Ectodermal cell (in vitro differentiated cells): ENCODE measurements at regions not wholly inside any gene's neighbourhood (a gene's known extent, or its start where the extent isn't known, plus 50 kb on each side); places are given as distances from the start of the nearest gene placed in this dataset.

ENCODE experiments used
- H3K27ac ChIP-seq: 2 replicates; pipeline ENCODE4 v1.7.0; 2013; ENCODE audit warnings: mild to moderate bottlenecking, low read depth, low read length; ENCODE audit not compliant: insufficient read depth, poor library complexity, severe bottlenecking
- H3K27me3 ChIP-seq: 2 replicates; pipeline ENCODE4 v1.7.0; 2013; ENCODE audit warnings: mild to moderate bottlenecking, low read length; ENCODE audit not compliant: insufficient read depth, control insufficient read depth, poor library complexity, severe bottlenecking
- H3K36me3 ChIP-seq: one replicate; pipeline ENCODE4 v1.7.0; 2013; ENCODE audit warnings: low read length; ENCODE audit not compliant: control insufficient read depth, insufficient read depth
- H3K4me1 ChIP-seq: one replicate; pipeline ENCODE4 v1.7.0; 2013; ENCODE audit warnings: low read length; ENCODE audit not compliant: control insufficient read depth, insufficient read depth
- H3K4me3 ChIP-seq: 2 replicates; pipeline ENCODE4 v1.7.0; 2013; ENCODE audit warnings: low read depth, low read length, control low read depth; ENCODE audit not compliant: insufficient read depth
- H3K9me3 ChIP-seq: 2 replicates; pipeline ENCODE4 v1.7.0; 2013; ENCODE audit warnings: mild to moderate bottlenecking, low read length, moderate library complexity; ENCODE audit not compliant: control insufficient read depth
- WGBS, 2 experiments: methylation state at CpG; one replicate each; pipeline ENCODE4 v1.1.7; 2013; ENCODE audit warnings: missing lambda C conversion rate in 2 of 2; 5-methylcytosine and 5-hydroxymethylcytosine counted together

DNA sequence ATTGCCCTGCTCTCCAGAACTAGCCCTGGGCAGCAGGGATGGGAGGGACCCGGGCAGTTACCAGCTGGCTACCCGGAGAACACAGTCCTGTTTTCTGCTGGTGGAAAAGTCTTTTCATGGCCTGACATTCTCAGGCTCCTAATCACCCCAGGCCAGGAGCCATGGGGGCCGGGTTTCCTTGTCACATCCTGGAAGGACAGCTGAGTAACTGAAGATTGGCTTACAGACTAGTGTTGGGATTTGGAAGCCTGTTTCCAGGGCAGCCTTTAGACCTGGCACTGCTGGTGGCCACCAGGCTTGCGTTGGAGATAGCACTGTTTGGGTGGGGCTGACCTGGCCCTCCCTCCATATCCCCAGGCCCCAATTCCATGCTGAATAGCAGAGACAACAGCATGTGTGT, 349.0 kb downstream of the CTTN start:
- Histone ChIP-seq H3K9me3 (peaks cover 12% of the 10 kb centered on the region), H3K4me1 (peaks cover 8% of the 10 kb centered on the region), H3K4me3 (no peak overlapping the region), H3K27ac (no peak overlapping the region), H3K27me3 (no peaks in the 10 kb centered on the region), H3K36me3 (no peaks in the 10 kb centered on the region)
- WGBS, 2 experiments = 81 to 87% methylated on average over 4 of the region's 4 CpGs

DNA sequence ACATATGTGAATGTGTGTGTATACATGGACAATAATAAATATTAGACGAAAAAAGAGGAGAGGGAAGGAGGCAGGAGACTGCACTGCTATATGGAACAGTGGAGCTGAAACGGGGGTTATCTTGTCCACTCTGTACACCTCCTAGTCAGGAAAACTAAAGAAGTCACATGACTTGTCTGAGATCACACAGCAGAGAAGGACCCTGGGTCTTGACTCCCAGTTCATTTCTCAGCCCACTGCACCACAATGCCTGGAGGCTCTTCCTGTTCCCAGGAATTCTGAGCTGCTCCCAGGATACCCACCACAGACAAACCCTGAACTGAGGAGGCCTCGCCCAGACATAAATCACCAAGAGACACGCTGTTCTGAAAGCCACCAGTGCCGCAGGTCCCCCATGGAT, 349.6 kb downstream of the CTTN start:
- no peaks in the 10 kb centered on the region for H3K36me3 ChIP-seq
- H3K4me3 ChIP-seq = no peak overlapping the region
- no peaks in the 10 kb centered on the region for H3K27me3 ChIP-seq
- peaks cover 12% of the 10 kb centered on the region for H3K9me3 ChIP-seq
- H3K4me1 ChIP-seq = peaks cover 1% of the 10 kb centered on the region
- H3K27ac ChIP-seq = no peak overlapping the region
- 95 to 97% methylated on average over 5 of the region's 5 CpGs for WGBS, 2 experiments

DNA sequence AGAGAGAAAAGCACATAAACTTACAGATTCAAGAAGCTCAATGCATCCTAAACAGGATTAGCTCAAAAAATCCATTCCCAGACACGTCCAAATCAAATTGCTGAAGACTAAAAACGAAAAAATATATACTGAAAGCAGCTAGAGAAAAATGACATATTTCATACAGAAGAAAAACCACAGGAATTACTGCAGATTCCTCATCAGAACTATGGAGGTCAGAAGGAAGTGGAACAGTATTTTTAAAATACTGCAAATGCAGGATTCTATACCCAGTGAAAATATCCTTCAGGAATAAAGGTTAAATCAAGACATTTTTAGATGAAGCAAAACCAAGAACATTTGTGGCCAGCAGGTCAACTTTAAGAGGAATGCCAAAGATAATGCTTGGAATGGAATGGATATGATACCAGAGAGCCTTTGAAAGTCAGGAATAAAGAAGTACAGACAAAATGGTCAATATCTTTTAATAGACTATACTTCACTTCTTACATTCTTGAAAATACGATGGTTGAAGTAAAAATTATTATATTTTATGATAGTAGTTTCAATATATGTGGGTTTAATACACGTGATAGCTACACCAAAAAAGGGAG, 352.9 kb downstream of the CTTN start:
- H3K27ac ChIP-seq = no peak overlapping the region
- peaks cover 7% of the 10 kb centered on the region for H3K27me3 ChIP-seq
- 76 to 90% methylated on average over 2 to 3 of the region's 4 CpGs for WGBS, 2 experiments
- H3K4me1 ChIP-seq = peaks cover 4% of the 10 kb centered on the region
- H3K36me3 ChIP-seq = no peaks in the 10 kb centered on the region
- H3K4me3 ChIP-seq = no peak overlapping the region
- H3K9me3 ChIP-seq = peaks cover 12% of the 10 kb centered on the region

DNA sequence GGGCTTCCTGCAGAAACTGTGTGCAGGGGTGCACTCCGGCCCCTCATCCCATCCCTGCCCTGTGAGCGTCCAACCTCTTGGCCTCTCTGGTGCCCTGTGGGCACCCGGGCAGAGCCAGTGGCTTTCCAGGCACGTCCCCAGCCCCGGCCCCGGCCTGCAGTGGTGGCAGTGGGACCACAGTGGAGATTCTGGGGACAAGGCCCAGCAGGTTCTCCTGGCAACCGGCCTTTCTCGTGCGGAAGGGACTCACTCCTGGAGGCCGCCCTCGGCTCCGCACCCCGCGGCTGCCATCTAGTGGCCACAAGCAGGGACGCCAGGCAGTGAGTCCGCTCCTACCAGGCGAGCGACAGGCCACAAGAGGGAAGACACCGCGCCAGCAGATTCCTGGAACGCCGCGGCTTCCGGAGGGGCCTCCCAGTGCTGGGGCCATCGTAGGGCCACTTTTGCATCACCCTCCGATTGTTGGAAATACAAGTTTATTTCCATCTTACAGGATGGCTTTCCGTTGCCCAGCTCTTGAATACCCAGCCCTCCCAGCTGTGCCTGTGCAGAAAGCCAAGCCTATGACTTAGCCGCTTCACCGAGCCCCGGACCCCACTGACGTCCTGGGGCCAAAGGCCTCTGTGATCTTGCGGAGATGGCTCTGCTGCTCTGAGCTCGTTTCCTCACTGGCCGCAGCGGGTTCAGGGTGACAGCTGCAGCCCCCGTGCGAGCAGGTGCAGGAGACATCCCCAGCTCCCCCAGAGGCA, 357.3 kb downstream of the CTTN start:
- Histone ChIP-seq H3K27me3 (peaks cover 9% of the 10 kb centered on the region), H3K36me3 (no peaks in the 10 kb centered on the region), H3K4me3 (no peak overlapping the region), H3K27ac (no peak overlapping the region), H3K9me3 (peaks cover 5% of the 10 kb centered on the region), H3K4me1 (peaks cover 4% of the 10 kb centered on the region)
- 33% methylated on average over 37 of the region's 37 CpGs for WGBS, 2 experiments

DNA sequence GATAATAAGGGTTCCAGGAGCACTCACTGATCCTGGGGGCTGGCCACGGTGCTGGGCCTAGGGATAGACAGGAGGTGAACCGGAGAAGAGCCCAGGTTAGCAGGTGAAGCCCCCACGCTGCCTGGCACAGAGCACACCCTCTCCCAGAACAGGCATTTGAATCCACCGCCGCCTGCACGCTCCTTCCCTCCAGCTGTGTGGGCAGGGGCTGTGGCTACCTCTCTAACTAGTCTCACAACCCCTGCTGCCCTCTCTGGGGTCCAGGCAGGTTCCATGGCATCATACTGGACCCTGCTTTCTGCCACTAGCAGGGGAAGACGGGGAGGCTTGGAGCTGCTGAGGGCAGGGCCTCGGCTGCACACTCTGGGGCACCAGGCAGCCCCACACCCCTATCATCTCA, 358.0 kb downstream of the CTTN start:
- H3K4me3 ChIP-seq = no peak overlapping the region
- no peaks in the 10 kb centered on the region for H3K36me3 ChIP-seq
- H3K27ac ChIP-seq = no peak overlapping the region
- peaks cover 9% of the 10 kb centered on the region for H3K27me3 ChIP-seq
- H3K9me3 ChIP-seq = peaks cover 3% of the 10 kb centered on the region
- peaks cover 5% of the 10 kb centered on the region for H3K4me1 ChIP-seq
- WGBS, 2 experiments = 91% methylated on average over 8 of the region's 8 CpGs

DNA sequence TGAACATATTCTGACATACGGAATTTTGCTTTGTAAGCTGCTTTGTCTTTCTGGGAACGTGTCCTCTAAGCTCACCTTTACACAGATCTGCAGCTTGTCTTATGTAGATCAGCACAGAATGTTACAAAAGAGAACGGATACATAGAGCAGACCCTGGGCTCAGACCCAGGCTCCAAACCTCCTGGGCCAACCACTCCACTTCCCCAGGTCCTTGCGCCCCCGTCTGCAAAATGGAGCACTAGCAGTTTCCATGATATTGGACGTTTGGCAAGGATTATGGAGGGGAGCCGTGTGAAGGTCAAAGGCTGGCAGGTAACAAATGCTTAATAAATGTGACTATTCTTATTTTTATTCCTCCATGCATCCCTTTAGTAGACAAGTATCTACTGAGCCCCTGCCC, 358.4 kb downstream of the CTTN start:
- peaks cover 8% of the 10 kb centered on the region for H3K4me1 ChIP-seq

DNA sequence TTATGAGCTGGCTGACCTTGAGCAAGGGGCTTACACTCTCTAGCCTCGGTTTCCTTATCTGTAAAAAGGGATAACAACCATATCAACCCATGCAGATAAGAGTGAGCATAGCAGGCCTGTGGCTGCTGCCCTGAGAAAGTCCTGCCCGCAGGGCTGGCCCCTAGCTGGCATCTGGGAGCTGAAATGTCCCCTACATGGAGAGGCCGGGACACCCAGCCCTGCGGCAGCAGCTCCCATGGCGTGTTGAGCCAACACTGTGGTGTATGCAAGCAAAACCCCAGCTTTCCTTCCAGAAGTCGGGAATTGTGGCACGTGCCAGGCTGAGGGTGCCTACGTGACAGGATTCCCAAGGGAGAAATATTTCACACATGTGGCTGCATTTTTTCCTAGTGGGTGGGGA, 358.9 kb downstream of the CTTN start:
- WGBS, 2 experiments = 95% methylated on average over 8 of the region's 8 CpGs
- peaks cover 10% of the 10 kb centered on the region for H3K4me1 ChIP-seq

More for the DNA sequence above, 358.4 kb downstream of the CTTN start:
- 86 to 88% methylated on average over 7 of the region's 7 CpGs for WGBS, 2 experiments
- no peak overlapping the region for H3K4me3 ChIP-seq
- H3K27ac ChIP-seq = no peak overlapping the region
- no peaks in the 10 kb centered on the region for H3K36me3 ChIP-seq
- H3K27me3 ChIP-seq = peaks cover 9% of the 10 kb centered on the region
- peaks cover 3% of the 10 kb centered on the region for H3K9me3 ChIP-seq

DNA sequence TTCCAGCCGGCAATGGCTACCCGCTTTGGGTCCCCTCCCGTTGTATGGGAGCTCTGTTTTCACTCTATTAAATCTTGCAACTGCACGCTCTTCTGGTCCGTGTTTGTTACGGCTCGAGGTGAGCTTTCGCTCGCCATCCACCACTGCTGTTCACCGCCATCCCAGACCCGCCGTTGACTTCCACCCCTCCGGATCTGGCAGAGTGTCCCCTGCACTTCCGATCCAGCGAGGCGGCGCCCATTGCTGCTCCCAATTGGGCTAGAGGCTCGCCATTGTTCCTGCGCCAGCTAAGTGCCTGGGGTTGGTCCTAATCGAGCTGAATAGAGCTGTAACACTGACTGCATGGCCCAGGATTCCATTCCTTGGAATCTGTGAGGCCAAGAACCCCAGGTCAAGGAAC, 359.9 kb downstream of the CTTN start:
- WGBS, 2 experiments = 93 to 95% methylated on average over 20 of the region's 20 CpGs
- no peak overlapping the region for H3K4me3 ChIP-seq

More for the DNA sequence above, 358.9 kb downstream of the CTTN start:
- no peak overlapping the region for H3K4me3 ChIP-seq
- H3K27me3 ChIP-seq = peaks cover 9% of the 10 kb centered on the region
- no peak overlapping the region for H3K27ac ChIP-seq
- H3K36me3 ChIP-seq = no peaks in the 10 kb centered on the region
- no peaks in the 10 kb centered on the region for H3K9me3 ChIP-seq

DNA sequence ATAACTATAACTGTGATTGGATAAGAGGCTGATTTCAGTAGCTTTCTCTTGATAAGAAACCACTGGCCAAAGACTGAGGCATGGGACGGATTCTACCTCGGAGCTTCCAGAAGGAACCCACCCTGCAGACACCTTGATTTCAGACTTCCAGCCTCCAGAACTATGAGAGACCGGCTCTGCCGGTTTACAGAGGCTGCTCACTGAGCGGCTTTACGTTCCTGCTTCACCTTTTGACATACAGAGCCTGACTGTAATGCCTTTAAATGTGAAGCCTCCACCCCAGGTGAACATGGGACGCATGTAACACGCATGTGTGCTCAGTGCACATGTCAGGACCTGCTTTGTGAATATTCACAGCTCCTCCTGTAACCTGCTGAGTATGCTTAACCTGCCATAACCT, 361.5 kb downstream of the CTTN start:
- H3K27ac ChIP-seq = no peak overlapping the region

More for the DNA sequence above, 359.9 kb downstream of the CTTN start:
- Histone ChIP-seq H3K27ac (no peak overlapping the region), H3K36me3 (no peaks in the 10 kb centered on the region), H3K27me3 (peaks cover 9% of the 10 kb centered on the region), H3K4me1 (peaks cover 11% of the 10 kb centered on the region), H3K9me3 (no peaks in the 10 kb centered on the region)

DNA sequence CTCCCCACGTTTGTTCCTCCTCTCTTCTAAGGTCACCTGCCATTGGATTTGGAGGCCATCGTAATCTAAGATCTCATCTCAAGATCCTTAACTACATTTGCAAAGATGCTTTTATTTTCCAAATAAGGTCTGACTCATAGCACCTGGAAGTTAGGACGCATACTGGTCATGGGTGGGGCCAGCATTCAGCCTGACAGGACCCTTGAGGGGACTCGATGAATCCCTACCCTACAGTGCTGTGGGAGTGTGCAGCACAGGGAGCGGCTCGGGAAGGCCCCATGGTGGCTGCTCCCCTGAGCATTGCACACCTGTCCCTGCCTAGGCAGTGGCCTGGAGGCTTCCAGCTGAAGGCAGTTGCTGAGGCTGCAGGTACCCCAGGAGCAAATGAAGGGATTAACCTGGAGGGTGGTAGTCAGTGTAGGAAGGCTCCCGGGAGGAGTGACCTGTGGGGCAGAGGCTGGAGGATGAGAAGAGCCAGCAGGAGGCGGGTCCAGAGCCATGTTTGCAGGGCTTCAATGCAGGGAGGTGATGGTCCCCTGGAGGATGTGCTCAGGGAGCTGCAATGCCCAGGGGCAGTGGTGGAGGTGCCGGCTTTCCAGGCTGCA, 362.2 kb downstream of the CTTN start:
- Histone ChIP-seq H3K36me3 (no peaks in the 10 kb centered on the region), H3K4me3 (no peak overlapping the region), H3K9me3 (no peaks in the 10 kb centered on the region), H3K4me1 (peaks cover 11% of the 10 kb centered on the region), H3K27ac (no peak overlapping the region), H3K27me3 (peaks cover 9% of the 10 kb centered on the region)
- 90 to 91% methylated on average over 9 of the region's 9 CpGs for WGBS, 2 experiments

More for the DNA sequence above, 361.5 kb downstream of the CTTN start:
- no peak overlapping the region for H3K4me3 ChIP-seq
- peaks cover 11% of the 10 kb centered on the region for H3K4me1 ChIP-seq
- H3K9me3 ChIP-seq = no peaks in the 10 kb centered on the region
- peaks cover 9% of the 10 kb centered on the region for H3K27me3 ChIP-seq
- no peaks in the 10 kb centered on the region for H3K36me3 ChIP-seq
- WGBS, 2 experiments = 92 to 93% methylated on average over 8 of the region's 8 CpGs
